ENCODE measurements at regions not wholly inside any gene's neighbourhood (a gene's known extent, or its start where the extent isn't known, plus 50 kb on each side); places are given as distances from the start of the nearest gene placed in this dataset.

DNA sequence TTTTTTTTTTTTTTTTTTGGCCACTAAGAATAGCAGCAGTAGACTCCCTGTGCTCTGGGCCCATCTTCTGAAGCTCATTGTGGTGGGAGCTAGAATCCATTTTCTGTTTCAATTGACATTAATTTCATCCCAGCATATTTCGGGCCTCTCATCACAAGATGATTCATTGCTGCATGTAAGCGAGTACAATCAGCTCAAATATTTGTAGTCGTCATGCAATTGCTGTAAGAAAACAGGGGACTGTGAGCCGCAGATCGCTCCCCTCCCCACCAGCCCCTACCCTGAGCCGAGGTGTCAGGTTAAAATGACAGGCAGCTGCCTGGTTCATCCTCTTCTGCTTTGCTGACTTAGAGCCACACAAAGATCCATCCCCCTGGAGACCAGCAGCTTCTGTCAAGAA lies 358.8 kb upstream of the CDH5 start:
- Histone ChIP-seq H3K36me3 (no peaks in the 10 kb centered on the region), H3K27ac (no peak overlapping the region), H3K9me3 (no peaks in the 10 kb centered on the region), H3K27me3 (no peaks in the 10 kb centered on the region), H3K4me1 (no peaks in the 10 kb centered on the region), H3K4me3 (no peak overlapping the region)
- intact Hi-C loops (cut with DNase I), result no loop called here
- DNase-seq (ENCODE audit: extremely low spot score in 2 of 2), result no peak
- no peak for TF ChIP-seq POLR2A (IDR thresholded peaks at IDR 0.05)
- TF ChIP-seq, protein P1, sequence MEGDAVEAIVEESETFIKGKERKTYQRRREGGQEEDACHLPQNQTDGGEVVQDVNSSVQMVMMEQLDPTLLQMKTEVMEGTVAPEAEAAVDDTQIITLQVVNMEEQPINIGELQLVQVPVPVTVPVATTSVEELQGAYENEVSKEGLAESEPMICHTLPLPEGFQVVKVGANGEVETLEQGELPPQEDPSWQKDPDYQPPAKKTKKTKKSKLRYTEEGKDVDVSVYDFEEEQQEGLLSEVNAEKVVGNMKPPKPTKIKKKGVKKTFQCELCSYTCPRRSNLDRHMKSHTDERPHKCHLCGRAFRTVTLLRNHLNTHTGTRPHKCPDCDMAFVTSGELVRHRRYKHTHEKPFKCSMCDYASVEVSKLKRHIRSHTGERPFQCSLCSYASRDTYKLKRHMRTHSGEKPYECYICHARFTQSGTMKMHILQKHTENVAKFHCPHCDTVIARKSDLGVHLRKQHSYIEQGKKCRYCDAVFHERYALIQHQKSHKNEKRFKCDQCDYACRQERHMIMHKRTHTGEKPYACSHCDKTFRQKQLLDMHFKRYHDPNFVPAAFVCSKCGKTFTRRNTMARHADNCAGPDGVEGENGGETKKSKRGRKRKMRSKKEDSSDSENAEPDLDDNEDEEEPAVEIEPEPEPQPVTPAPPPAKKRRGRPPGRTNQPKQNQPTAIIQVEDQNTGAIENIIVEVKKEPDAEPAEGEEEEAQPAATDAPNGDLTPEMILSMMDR (IDR thresholded peaks at IDR 0.05), result no peak
- TF ChIP-seq POLR2AphosphoS5 (IDR thresholded peaks at IDR 0.05; ENCODE audit: insufficient read depth in 1 of 2, low read depth in 1 of 2), result no peak

DNA sequence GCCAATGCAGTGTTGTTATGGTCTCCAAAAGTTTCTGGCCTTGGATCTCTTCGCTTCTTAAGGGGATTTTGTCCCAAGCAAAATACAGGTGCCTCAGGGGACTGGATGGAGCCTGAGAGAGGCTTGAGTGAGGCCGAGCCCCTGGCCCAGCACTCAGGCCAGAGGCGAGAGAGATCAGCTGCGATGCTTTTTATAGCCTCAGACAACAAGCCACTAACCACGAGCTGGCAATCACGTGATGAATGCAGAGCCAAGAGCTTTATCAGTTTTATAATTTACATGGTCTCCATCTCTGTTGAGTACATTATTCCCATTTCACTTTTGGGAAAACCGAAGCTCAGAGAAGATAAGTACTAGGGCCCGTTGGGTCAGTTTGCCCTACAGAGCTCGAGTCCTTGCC lies 360.0 kb upstream of the CDH5 start:
- no peak for DNase-seq (ENCODE audit: extremely low spot score in 2 of 2)
- H3K4me3 ChIP-seq, result no peak overlapping the region

DNA sequence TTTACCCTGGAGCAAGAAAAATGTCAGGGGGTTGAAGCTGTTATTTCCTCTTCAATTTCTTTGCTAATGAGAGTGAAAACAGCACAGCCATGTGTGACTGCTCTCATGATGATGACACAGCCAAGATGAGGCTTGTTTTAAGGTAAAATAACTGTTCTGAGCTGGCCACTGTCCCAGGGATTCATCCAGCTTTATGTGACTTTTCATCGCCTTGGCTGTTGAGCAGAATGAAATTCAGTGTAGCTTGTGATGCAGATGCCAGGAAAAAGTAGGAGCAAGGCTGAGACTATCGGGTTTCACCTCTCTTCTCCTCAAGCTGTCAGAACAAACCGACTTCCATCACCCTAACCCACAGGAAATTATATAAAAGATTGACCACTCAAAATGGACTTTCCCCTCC lies 361.8 kb upstream of the CDH5 start:
- no peak for TF ChIP-seq POLR2A (IDR thresholded peaks at IDR 0.05)
- TF ChIP-seq, protein P1 (IDR thresholded peaks at IDR 0.05), result no peak
- TF ChIP-seq POLR2AphosphoS5 (IDR thresholded peaks at IDR 0.05; ENCODE audit: insufficient read depth in 1 of 2, low read depth in 1 of 2), result no peak
- Histone ChIP-seq H3K36me3 (no peaks in the 10 kb centered on the region), H3K27me3 (no peaks in the 10 kb centered on the region), H3K27ac (no peak overlapping the region), H3K9me3 (no peaks in the 10 kb centered on the region), H3K4me3 (no peak overlapping the region), H3K4me1 (no peaks in the 10 kb centered on the region)
- no peak for DNase-seq (ENCODE audit: extremely low spot score in 2 of 2)
- intact Hi-C loops (cut with DNase I), result no loop called here

More for the DNA sequence above, 360.0 kb upstream of the CDH5 start:
- Histone ChIP-seq H3K4me1 (no peaks in the 10 kb centered on the region), H3K27ac (no peak overlapping the region), H3K36me3 (no peaks in the 10 kb centered on the region), H3K9me3 (no peaks in the 10 kb centered on the region), H3K27me3 (no peaks in the 10 kb centered on the region)
- intact Hi-C loops (cut with DNase I), result no loop called here
- TF ChIP-seq POLR2AphosphoS5 (IDR thresholded peaks at IDR 0.05; ENCODE audit: insufficient read depth in 1 of 2, low read depth in 1 of 2) (no peak), POLR2A (IDR thresholded peaks at IDR 0.05) (no peak)
- TF ChIP-seq, protein P1 (IDR thresholded peaks at IDR 0.05), result no peak

DNA sequence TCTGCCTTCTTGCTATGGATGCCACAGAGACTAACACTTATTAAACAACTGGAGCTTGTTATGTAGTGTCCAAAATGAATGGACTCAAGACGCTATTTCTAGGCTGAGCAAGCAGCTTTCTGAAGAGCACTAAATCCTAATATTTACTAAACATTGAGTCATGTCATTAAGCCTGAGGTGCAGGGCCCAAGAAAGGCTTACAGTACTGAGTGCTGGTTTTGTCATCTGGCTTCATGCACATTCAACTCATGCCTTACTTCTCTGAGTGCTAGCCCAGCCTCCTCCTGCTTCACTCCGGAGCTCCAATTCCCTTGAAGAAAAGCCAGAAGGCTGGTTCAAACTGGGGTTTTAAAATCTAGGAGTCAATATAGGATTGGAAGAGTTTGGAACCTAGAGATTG lies 363.3 kb upstream of the CDH5 start:
- TF ChIP-seq, protein P1 (IDR thresholded peaks at IDR 0.05), result no peak
- TF ChIP-seq POLR2AphosphoS5 (IDR thresholded peaks at IDR 0.05; ENCODE audit: insufficient read depth in 1 of 2, low read depth in 1 of 2), result no peak
- TF ChIP-seq POLR2A (IDR thresholded peaks at IDR 0.05), result no peak
- no peak overlapping the region for H3K27ac ChIP-seq
- intact Hi-C loops (cut with DNase I), result no loop called here
- H3K4me1 ChIP-seq, result no peaks in the 10 kb centered on the region
- H3K36me3 ChIP-seq, result no peaks in the 10 kb centered on the region
- no peak overlapping the region for H3K4me3 ChIP-seq
- DNase-seq (ENCODE audit: extremely low spot score in 2 of 2), result no peak
- no peaks in the 10 kb centered on the region for H3K9me3 ChIP-seq
- H3K27me3 ChIP-seq, result no peaks in the 10 kb centered on the region

DNA sequence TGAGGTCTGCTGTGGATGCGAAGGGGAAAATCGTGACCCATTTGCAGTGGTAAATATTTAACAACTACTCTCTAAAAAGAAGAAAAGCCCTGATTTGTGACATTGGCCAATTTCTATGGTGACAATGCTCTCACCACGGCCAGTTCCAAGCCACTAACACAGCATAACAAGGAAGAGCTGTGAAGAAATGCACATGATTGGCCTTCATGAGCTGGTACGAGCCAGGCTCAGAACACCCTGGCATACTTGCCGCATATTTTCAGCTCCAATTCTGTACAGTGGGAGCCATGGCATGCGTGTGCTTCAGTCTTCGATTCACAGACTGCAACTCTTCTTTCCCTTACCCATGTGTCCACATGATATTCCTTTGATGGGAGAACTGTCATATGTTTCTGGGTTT lies 363.9 kb upstream of the CDH5 start:
- intact Hi-C loops (cut with DNase I), result no loop called here
- no peak for DNase-seq (ENCODE audit: extremely low spot score in 2 of 2)
- no peaks in the 10 kb centered on the region for H3K4me1 ChIP-seq
- H3K27me3 ChIP-seq, result no peaks in the 10 kb centered on the region
- no peak overlapping the region for H3K4me3 ChIP-seq
- H3K27ac ChIP-seq, result no peak overlapping the region
- no peaks in the 10 kb centered on the region for H3K36me3 ChIP-seq
- H3K9me3 ChIP-seq, result no peaks in the 10 kb centered on the region
- TF ChIP-seq, protein P1 (IDR thresholded peaks at IDR 0.05), result no peak
- TF ChIP-seq POLR2AphosphoS5 (IDR thresholded peaks at IDR 0.05; ENCODE audit: insufficient read depth in 1 of 2, low read depth in 1 of 2) (no peak), POLR2A (IDR thresholded peaks at IDR 0.05) (no peak)
